HL-60 (cell line): ENCODE measurements at regions not wholly inside any gene's neighbourhood (a gene's known extent, or its start where the extent isn't known, plus 50 kb on each side); places are given as distances from the start of the nearest gene placed in this dataset.

Experiments used
- DNase-seq, 2 experiments: peaks; one replicate each; pipeline ENCODE4 v3.0.0-alpha.2; 2010 to 2020; ENCODE audit warnings: low read depth in 1 of 2, low spot score in 1 of 2
- H3K27ac ChIP-seq: fragments of 250-450 bp; sonication (Bioruptor Pico); replicated peaks from 2 replicates; pipeline ENCODE4 v1.5.1; 2020; ENCODE audit warnings: mild to moderate bottlenecking, moderate library complexity
- H3K27me3 ChIP-seq: fragments of 250-450 bp; sonication (Bioruptor Pico); 2 replicates; pipeline ENCODE4 v1.5.1; 2021; ENCODE audit warnings: mild to moderate bottlenecking, moderate library complexity; ENCODE audit not compliant: insufficient read depth, poor library complexity, severe bottlenecking
- H3K4me3 ChIP-seq: replicated peaks from 2 replicates; pipeline ENCODE4 v1.5.1; 2011; ENCODE audit warnings: mild to moderate bottlenecking, control low read depth, low read length; ENCODE audit not compliant: insufficient read depth
- CTCF ChIP-seq: IDR thresholded peaks from one replicate; pipeline ENCODE4 v1.5.1; 2011; ENCODE audit warnings: low read length, control low read depth, inconsistent platforms; ENCODE audit not compliant: insufficient read depth
- GABPA ChIP-seq: IDR thresholded peaks from 2 replicates; pipeline ENCODE4 v1.6.1; 2012; ENCODE audit warnings: low read depth
- POLR2AphosphoS5 ChIP-seq: IDR thresholded peaks from 2 replicates; pipeline ENCODE4 v1.6.1; 2012; ENCODE audit warnings: low read depth
- REST ChIP-seq: IDR thresholded peaks from 2 replicates; pipeline ENCODE4 v1.6.1; 2012; ENCODE audit warnings: low read depth; ENCODE audit not compliant: insufficient replicate concordance
- SPI1 ChIP-seq: IDR thresholded peaks from 2 replicates; pipeline ENCODE4 v1.6.1; 2012; ENCODE audit warnings: low read depth, mild to moderate bottlenecking, borderline replicate concordance

GRCh38 chr20:53888951-53889350 lies 181.4 kb downstream of the BCAS1 start:
- no peaks in the 10 kb centered on the region for H3K27me3 ChIP-seq
- no peak for TF ChIP-seq GABPA
- no peak for TF ChIP-seq CTCF
- no peak for TF ChIP-seq REST
- no peak for TF ChIP-seq SPI1
- no peak for TF ChIP-seq POLR2AphosphoS5
- no peak overlapping the region for H3K4me3 ChIP-seq
- no peak for DNase-seq
- no peak overlapping the region for H3K27ac ChIP-seq

GRCh38 chr20:53888510-53888909 lies 181.9 kb downstream of the BCAS1 start:
- no peak overlapping the region for H3K4me3 ChIP-seq
- DNase-seq, result no peak
- H3K27ac ChIP-seq, result no peak overlapping the region
- no peak for TF ChIP-seq POLR2AphosphoS5
- no peak for TF ChIP-seq SPI1
- TF ChIP-seq GABPA, result no peak
- no peak for TF ChIP-seq REST
- TF ChIP-seq CTCF, result no peak
- no peaks in the 10 kb centered on the region for H3K27me3 ChIP-seq

- TF ChIP-seq REST (no peak), CTCF (no peak), GABPA (no peak), POLR2AphosphoS5 (no peak), SPI1 (no peak)
- H3K4me3 ChIP-seq, result no peak overlapping the region
- no peak for DNase-seq
- no peaks in the 10 kb centered on the region for H3K27me3 ChIP-seq
- H3K27ac ChIP-seq, result no peak overlapping the region
These were observed 182.4 kb downstream of the BCAS1 start for GRCh38 chr20:53887973-53888372.
